Osteocyte (in vitro differentiated cells): ENCODE measurements at regions not wholly inside any gene's neighbourhood (a gene's known extent, or its start where the extent isn't known, plus 50 kb on each side); places are given as distances from the start of the nearest gene placed in this dataset.

ENCODE experiments used
- DNase-seq: peaks from one replicate; pipeline ENCODE4 v3.0.0; 2021; ENCODE audit warnings: mixed read lengths; ENCODE audit not compliant: unreplicated experiment; ENCODE audit errors: extremely low spot score
- H3K27ac Mint-ChIP-seq: one replicate; pipeline ENCODE4 v1.8.0; 2021; ENCODE audit warnings: mild to moderate bottlenecking, mixed read lengths; ENCODE audit not compliant: unreplicated experiment
- H3K27me3 Mint-ChIP-seq: one replicate; pipeline ENCODE4 v1.8.0; 2021; ENCODE audit warnings: mixed read lengths; ENCODE audit not compliant: unreplicated experiment
- H3K36me3 Mint-ChIP-seq: one replicate; pipeline ENCODE4 v1.8.0; 2021; ENCODE audit warnings: mixed read lengths; ENCODE audit not compliant: unreplicated experiment
- H3K4me1 Mint-ChIP-seq: one replicate; pipeline ENCODE4 v1.8.0; 2021; ENCODE audit warnings: mixed read lengths; ENCODE audit not compliant: unreplicated experiment
- H3K4me3 Mint-ChIP-seq: one replicate; pipeline ENCODE4 v1.8.0; 2021; ENCODE audit warnings: mild to moderate bottlenecking, moderate library complexity, mixed read lengths; ENCODE audit not compliant: unreplicated experiment
- H3K9me3 Mint-ChIP-seq: one replicate; pipeline ENCODE4 v1.8.0; 2021; ENCODE audit warnings: mixed read lengths; ENCODE audit not compliant: unreplicated experiment
- CTCF ChIP-seq: fragments of 200-600 bp; sonication (generic); IDR thresholded peaks from 2 replicates; pipeline ENCODE4 v1.5.0; 2021; ENCODE audit warnings: antibody characterized with exemption, mild to moderate bottlenecking, moderate library complexity

- Mint-ChIP-seq H3K9me3 (no peaks in the 10 kb centered on the region), H3K4me1 (no peaks in the 10 kb centered on the region), H3K36me3 (no peaks in the 10 kb centered on the region), H3K27ac (no peak overlapping the region), H3K27me3 (no peaks in the 10 kb centered on the region), H3K4me3 (no peak overlapping the region)
- TF ChIP-seq CTCF: no peak
- DNase-seq: no peak
These were observed 1325.7 kb downstream of the SLC16A7 start for GRCh38 chr12:60921541-60921940.

GRCh38 chr12:60926256-60926655 is 1330.4 kb downstream of the SLC16A7 start:
- DNase-seq: no peak
- Mint-ChIP-seq H3K27me3 (no peaks in the 10 kb centered on the region), H3K4me3 (no peak overlapping the region), H3K27ac (no peak overlapping the region), H3K36me3 (no peaks in the 10 kb centered on the region), H3K9me3 (no peaks in the 10 kb centered on the region), H3K4me1 (no peaks in the 10 kb centered on the region)
- TF ChIP-seq CTCF: no peak

- no peaks in the 10 kb centered on the region for H3K36me3 Mint-ChIP-seq
- no peak overlapping the region for H3K27ac Mint-ChIP-seq
- H3K4me3 Mint-ChIP-seq: no peak overlapping the region
- peaks cover 17% of the 10 kb centered on the region for H3K9me3 Mint-ChIP-seq
- no peaks in the 10 kb centered on the region for H3K27me3 Mint-ChIP-seq
- DNase-seq: no peak
- TF ChIP-seq CTCF: no peak
- H3K4me1 Mint-ChIP-seq: no peaks in the 10 kb centered on the region
These were observed 1330.1 kb upstream of the USP15 start for GRCh38 chr12:60930151-60930550.

- Mint-ChIP-seq H3K36me3 (no peaks in the 10 kb centered on the region), H3K4me1 (no peaks in the 10 kb centered on the region), H3K27ac (no peak overlapping the region), H3K4me3 (no peak overlapping the region), H3K9me3 (peaks cover 38% of the 10 kb centered on the region), H3K27me3 (no peaks in the 10 kb centered on the region)
- no peak for DNase-seq
- TF ChIP-seq CTCF: no peak
These were observed 1324.0 kb upstream of the USP15 start for GRCh38 chr12:60935981-60936761.

GRCh38 chr12:60947533-60947932 is 1312.7 kb upstream of the USP15 start:
- H3K36me3 Mint-ChIP-seq: no peaks in the 10 kb centered on the region
- TF ChIP-seq CTCF: no peak
- no peaks in the 10 kb centered on the region for H3K27me3 Mint-ChIP-seq
- H3K9me3 Mint-ChIP-seq: peaks cover 5% of the 10 kb centered on the region
- H3K4me3 Mint-ChIP-seq: no peak overlapping the region
- DNase-seq: no peak
- no peak overlapping the region for H3K27ac Mint-ChIP-seq
- H3K4me1 Mint-ChIP-seq: no peaks in the 10 kb centered on the region
